Suppressor macrophage treated with lipopolysaccharide for 4 hours (primary cell): ENCODE measurements at regions not wholly inside any gene's neighbourhood (a gene's known extent, or its start where the extent isn't known, plus 50 kb on each side); places are given as distances from the start of the nearest gene placed in this dataset.

Experiments used
- DNase-seq: peaks from one replicate; pipeline ENCODE4 v3.0.0-alpha.2; 2020

GRCh38 chr11:109564241-109564640, 142.3 kb downstream of the C11orf87 start:
- DNase-seq: no peak

GRCh38 chr11:109582470-109582869, 160.5 kb downstream of the C11orf87 start:
- DNase-seq: no peak

- DNase-seq: no peak
These were observed 162.3 kb downstream of the C11orf87 start for GRCh38 chr11:109584001-109584972.

GRCh38 chr11:109586789-109587188, 164.8 kb downstream of the C11orf87 start:
- no peak for DNase-seq

GRCh38 chr11:109590782-109591181, 168.8 kb downstream of the C11orf87 start:
- DNase-seq: no peak

GRCh38 chr11:109597336-109597735, 175.3 kb downstream of the C11orf87 start:
- DNase-seq: no peak

- DNase-seq: no peak
These were observed 182.8 kb downstream of the C11orf87 start for GRCh38 chr11:109604481-109605400.

GRCh38 chr11:109606256-109606655, 184.3 kb downstream of the C11orf87 start:
- DNase-seq: no peak

- DNase-seq: no peak
These were observed 187.6 kb downstream of the C11orf87 start for GRCh38 chr11:109609454-109610185.

- DNase-seq: no peak
These were observed 190.5 kb downstream of the C11orf87 start for GRCh38 chr11:109612496-109612895.

- no peak for DNase-seq
These were observed 197.5 kb downstream of the C11orf87 start for GRCh38 chr11:109619498-109619897.

- no peak for DNase-seq
These were observed 207.7 kb downstream of the C11orf87 start for GRCh38 chr11:109629734-109630133.

GRCh38 chr11:109641549-109641948, 219.6 kb downstream of the C11orf87 start:
- DNase-seq: no peak

- no peak for DNase-seq
These were observed 222.2 kb downstream of the C11orf87 start for GRCh38 chr11:109644152-109644551.

GRCh38 chr11:109648804-109649203, 226.8 kb downstream of the C11orf87 start:
- DNase-seq: no peak

GRCh38 chr11:109654091-109654490, 232.1 kb downstream of the C11orf87 start:
- DNase-seq: no peak

- DNase-seq: no peak
These were observed 236.2 kb downstream of the C11orf87 start for GRCh38 chr11:109658190-109658589.

GRCh38 chr11:109667719-109668118, 245.7 kb downstream of the C11orf87 start:
- no peak for DNase-seq

GRCh38 chr11:109668973-109669634, 247.1 kb downstream of the C11orf87 start:
- DNase-seq: no peak

GRCh38 chr11:109677231-109677630, 255.2 kb downstream of the C11orf87 start:
- no peak for DNase-seq

- no peak for DNase-seq
These were observed 255.9 kb downstream of the C11orf87 start for GRCh38 chr11:109677876-109678275.

GRCh38 chr11:109680127-109680526, 258.1 kb downstream of the C11orf87 start:
- no peak for DNase-seq
